CD4-positive, alpha-beta T cell (primary cell): ENCODE measurements at regions not wholly inside any gene's neighbourhood (a gene's known extent, or its start where the extent isn't known, plus 50 kb on each side); places are given as distances from the start of the nearest gene placed in this dataset.

Source experiments
- ATAC-seq: fragments of 200-7000 bp; cut with Tn5 transposase; one replicate; pipeline ENCODE4 v1.10.0; 2022; ENCODE audit warnings: mild to moderate bottlenecking; ENCODE audit not compliant: poor library complexity
- CTCF ChIA-PET: fragments of 350-600 bp; sonication (Branson Sonifier 250); formaldehyde crosslinking; loops from one replicate; lab custom pipeline; 2021; ENCODE audit warnings: antibody characterized with exemption, inconsistent platforms; lab: Charles Lee
- POLR2A ChIA-PET: fragments of 350-600 bp; sonication (Branson Sonifier 250); formaldehyde crosslinking; loops from one replicate; lab custom pipeline; 2021; ENCODE audit warnings: antibody characterized with exemption, inconsistent platforms; lab: Charles Lee
- DNase-seq, 14 experiments: peaks; one replicate each; pipeline ENCODE4 v3.0.0-alpha.2; 2013 to 2020; ENCODE audit warnings: mixed read lengths in 2 of 14
- H3K27ac ChIP-seq, 2 donors: one replicate each; pipeline versions ENCODE4 v1.5.1 to v1.7.0; 2013; ENCODE audit warnings: low read length in 2 of 2, low read depth in 1 of 2, mild to moderate bottlenecking in 1 of 2
- H3K27me3 ChIP-seq, 2 experiments: 1 replicate in 1 of 2; 2 replicates in 1 of 2; pipeline versions ENCODE4 v1.6.1 to v1.7.0; 2013; ENCODE audit warnings: low read length in 2 of 2, control low read depth in 1 of 2, mild to moderate bottlenecking in 1 of 2, moderate library complexity in 1 of 2; ENCODE audit not compliant: insufficient read depth in 2 of 2, control insufficient read depth in 1 of 2
- H3K36me3 ChIP-seq: one replicate; pipeline ENCODE4 v1.6.1; 2013; ENCODE audit warnings: low read length, control low read depth; ENCODE audit not compliant: insufficient read depth
- H3K4me1 ChIP-seq: one replicate; pipeline ENCODE4 v1.6.1; 2013; ENCODE audit warnings: low read length, control low read depth; ENCODE audit not compliant: insufficient read depth
- H3K4me3 ChIP-seq: one replicate; pipeline ENCODE4 v1.5.1; 2013; ENCODE audit warnings: mild to moderate bottlenecking, low read length, moderate library complexity
- H3K9me3 ChIP-seq, 2 experiments: 1 replicate in 1 of 2; 2 replicates in 1 of 2; pipeline versions ENCODE4 v1.6.1 to v1.7.0; 2013; ENCODE audit warnings: low read length in 2 of 2, mild to moderate bottlenecking in 2 of 2, control low read depth in 1 of 2, moderate library complexity in 1 of 2; ENCODE audit not compliant: control insufficient read depth in 1 of 2, insufficient read depth in 1 of 2
- H3K27ac Mint-ChIP-seq: one replicate; pipeline ENCODE4 v1.8.0; 2020; ENCODE audit warnings: mixed read lengths
- H3K27me3 Mint-ChIP-seq: one replicate; pipeline ENCODE4 v1.8.0; 2021; ENCODE audit warnings: mixed read lengths
- H3K36me3 Mint-ChIP-seq: one replicate; pipeline ENCODE4 v1.8.0; 2021; ENCODE audit warnings: low read depth, mixed read lengths
- H3K4me1 Mint-ChIP-seq: one replicate; pipeline ENCODE4 v1.8.0; 2021; ENCODE audit warnings: low read depth, mixed read lengths
- H3K4me3 Mint-ChIP-seq: one replicate; pipeline ENCODE4 v1.8.0; 2020; ENCODE audit warnings: mild to moderate bottlenecking, mixed read lengths
- H3K9me3 Mint-ChIP-seq: one replicate; pipeline ENCODE4 v1.8.0; 2020; ENCODE audit warnings: mixed read lengths
- intact Hi-C, 2 experiments: fragments of 100-400 bp; cut with DNase I in 1 of 2; cut with micrococcal nuclease in 1 of 2; formaldehyde crosslinking; loops; one replicate each; pipeline versions ENCODE4 v1.15.1 to v1.9.0; 2023 to 2025; cut with DNase I, micrococcal nuclease
- TF ChIP-seq, protein P1 (sequence below): fragments of 200-600 bp; IDR thresholded peaks from one replicate; pipeline ENCODE4 v1.8.0; 2022; ENCODE audit warnings: antibody characterized with exemption, mild to moderate bottlenecking

DNA sequence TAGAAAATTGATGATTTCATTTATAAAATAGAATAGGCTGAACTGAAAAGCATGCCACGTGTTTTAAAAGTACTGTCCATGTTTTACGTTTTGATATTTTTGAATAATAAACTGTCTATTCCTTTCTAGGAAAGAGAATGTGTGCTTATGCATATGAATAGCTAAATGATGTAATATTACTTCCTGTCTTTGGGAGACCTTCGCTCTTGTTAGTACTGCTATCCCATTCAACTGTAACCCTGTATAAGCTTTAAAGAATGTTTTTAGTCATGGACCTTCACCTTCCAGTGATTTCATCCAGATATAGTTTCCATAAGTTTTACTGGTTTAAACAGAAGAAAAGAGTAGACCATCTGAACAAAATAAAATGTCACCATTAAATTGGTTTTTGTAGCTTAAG lies 274.4 kb upstream of the SEMA3A start:
- ATAC-seq (no peak), DNase-seq (no peak)
- no peaks in the 10 kb centered on the region for H3K36me3 ChIP-seq
- ChIA-PET CTCF (no interaction called here), POLR2A (no interaction called here)
- intact Hi-C loops: no loop called here
- Mint-ChIP-seq H3K27ac (no peak overlapping the region), H3K36me3 (no peaks in the 10 kb centered on the region), H3K27me3 (no peaks in the 10 kb centered on the region), H3K9me3 (no peaks in the 10 kb centered on the region), H3K4me1 (no peaks in the 10 kb centered on the region), H3K4me3 (no peak overlapping the region)
- TF ChIP-seq, protein P1, sequence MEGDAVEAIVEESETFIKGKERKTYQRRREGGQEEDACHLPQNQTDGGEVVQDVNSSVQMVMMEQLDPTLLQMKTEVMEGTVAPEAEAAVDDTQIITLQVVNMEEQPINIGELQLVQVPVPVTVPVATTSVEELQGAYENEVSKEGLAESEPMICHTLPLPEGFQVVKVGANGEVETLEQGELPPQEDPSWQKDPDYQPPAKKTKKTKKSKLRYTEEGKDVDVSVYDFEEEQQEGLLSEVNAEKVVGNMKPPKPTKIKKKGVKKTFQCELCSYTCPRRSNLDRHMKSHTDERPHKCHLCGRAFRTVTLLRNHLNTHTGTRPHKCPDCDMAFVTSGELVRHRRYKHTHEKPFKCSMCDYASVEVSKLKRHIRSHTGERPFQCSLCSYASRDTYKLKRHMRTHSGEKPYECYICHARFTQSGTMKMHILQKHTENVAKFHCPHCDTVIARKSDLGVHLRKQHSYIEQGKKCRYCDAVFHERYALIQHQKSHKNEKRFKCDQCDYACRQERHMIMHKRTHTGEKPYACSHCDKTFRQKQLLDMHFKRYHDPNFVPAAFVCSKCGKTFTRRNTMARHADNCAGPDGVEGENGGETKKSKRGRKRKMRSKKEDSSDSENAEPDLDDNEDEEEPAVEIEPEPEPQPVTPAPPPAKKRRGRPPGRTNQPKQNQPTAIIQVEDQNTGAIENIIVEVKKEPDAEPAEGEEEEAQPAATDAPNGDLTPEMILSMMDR: no peak
- no peaks in the 10 kb centered on the region for H3K4me1 ChIP-seq
- H3K27me3 ChIP-seq: no peaks in the 10 kb centered on the region
- H3K27ac ChIP-seq: no peak overlapping the region
- no peak overlapping the region for H3K4me3 ChIP-seq
- H3K9me3 ChIP-seq: no peaks in the 10 kb centered on the region

DNA sequence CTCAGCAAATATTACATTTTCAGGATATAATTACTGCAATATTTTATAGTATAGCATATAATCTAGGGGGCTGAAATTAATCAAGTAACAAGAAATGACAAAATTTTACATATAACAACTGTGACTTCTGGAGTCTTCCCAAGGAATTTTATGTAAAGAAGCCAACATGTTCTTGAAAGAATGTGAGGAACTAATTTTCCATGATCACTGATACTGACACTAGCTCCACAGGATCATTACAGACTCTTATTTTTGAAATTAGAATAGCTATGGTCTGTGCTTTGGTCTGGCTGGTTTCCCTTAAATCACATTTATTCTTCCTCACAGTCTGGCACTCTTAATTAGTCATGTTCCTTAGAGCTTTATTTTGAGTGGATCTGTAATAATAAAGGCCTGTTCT lies 267.7 kb upstream of the SEMA3A start:
- H3K27ac ChIP-seq: no peak overlapping the region
- CTCF ChIA-PET: no interaction called here
- no peaks in the 10 kb centered on the region for H3K36me3 ChIP-seq
- H3K9me3 Mint-ChIP-seq: no peaks in the 10 kb centered on the region
- ATAC-seq (no peak), DNase-seq (no peak)
- H3K27ac Mint-ChIP-seq: no peak overlapping the region
- H3K27me3 Mint-ChIP-seq: no peaks in the 10 kb centered on the region
- H3K36me3 Mint-ChIP-seq: no peaks in the 10 kb centered on the region
- H3K4me1 ChIP-seq: no peaks in the 10 kb centered on the region
- POLR2A ChIA-PET: no interaction called here
- intact Hi-C loops: no loop called here
- no peaks in the 10 kb centered on the region for H3K27me3 ChIP-seq
- no peaks in the 10 kb centered on the region for H3K9me3 ChIP-seq
- H3K4me3 ChIP-seq: no peak overlapping the region
- TF ChIP-seq, protein P1: no peak
- no peak overlapping the region for H3K4me3 Mint-ChIP-seq
- no peaks in the 10 kb centered on the region for H3K4me1 Mint-ChIP-seq

DNA sequence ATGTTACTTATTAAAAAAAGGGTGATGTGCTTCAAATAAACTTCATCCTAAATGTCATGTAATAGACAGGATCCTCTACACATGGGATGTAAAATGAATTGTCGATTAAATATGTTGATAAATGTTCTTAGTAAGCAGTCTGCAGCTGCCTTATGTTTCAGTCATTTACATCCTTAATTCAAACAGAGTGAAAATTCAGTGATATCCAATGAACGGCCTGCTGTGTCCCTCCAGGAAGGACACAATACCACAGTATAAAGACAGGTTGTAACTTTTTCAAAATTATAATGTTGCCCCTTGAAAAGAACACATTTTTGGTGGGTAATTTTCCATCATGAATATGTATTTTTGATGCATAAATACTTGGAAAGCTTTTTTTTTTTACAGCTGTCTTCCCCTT lies 266.5 kb upstream of the SEMA3A start:
- intact Hi-C loops: no loop called here
- DNase-seq (no peak), ATAC-seq (no peak)
- TF ChIP-seq, protein P1: no peak
- Mint-ChIP-seq H3K4me1 (no peaks in the 10 kb centered on the region), H3K27ac (no peak overlapping the region), H3K9me3 (no peaks in the 10 kb centered on the region), H3K4me3 (no peak overlapping the region), H3K27me3 (no peaks in the 10 kb centered on the region), H3K36me3 (no peaks in the 10 kb centered on the region)
- Histone ChIP-seq H3K27me3 (no peaks in the 10 kb centered on the region), H3K4me3 (no peak overlapping the region), H3K4me1 (no peaks in the 10 kb centered on the region), H3K36me3 (no peaks in the 10 kb centered on the region), H3K27ac (no peak overlapping the region), H3K9me3 (no peaks in the 10 kb centered on the region)
- CTCF ChIA-PET: no interaction called here
- POLR2A ChIA-PET: interaction anchor here (0.6 kb wide), 1 partner anchor 1034 kb away, joined by 3 read pairs; no protein-coding TSS in a partner anchor
